HG02610 (cell line): ENCODE measurements at regions not wholly inside any gene's neighbourhood (a gene's known extent, or its start where the extent isn't known, plus 50 kb on each side); places are given as distances from the start of the nearest gene placed in this dataset.

Experiments
- ATAC-seq: cut with Tn5 transposase; IDR thresholded peaks from one replicate; pipeline ENCODE4 v1.9.1; 2021; ENCODE audit warnings: mild to moderate bottlenecking, moderate library complexity; ENCODE audit not compliant: unreplicated experiment

DNA sequence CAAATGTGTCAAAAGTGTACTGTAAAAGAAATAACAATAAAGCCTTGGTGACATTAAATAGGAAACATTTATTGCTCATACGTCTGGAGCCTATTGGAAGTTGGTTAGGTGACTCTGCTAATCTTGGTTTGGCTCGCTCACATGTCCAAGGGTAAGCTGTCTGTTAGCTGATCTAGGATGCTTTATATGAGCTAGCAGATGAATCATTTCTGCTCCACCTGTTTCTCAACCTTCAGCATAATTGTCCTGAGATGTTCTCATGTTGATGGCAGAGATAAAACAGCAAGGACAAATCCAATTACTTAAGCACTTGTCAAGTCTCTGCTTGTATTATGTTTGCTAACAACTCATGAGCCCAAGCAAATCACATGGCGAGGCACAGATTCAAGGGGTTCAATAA, 56.0 kb upstream of the CD53 start:
- no peak for ATAC-seq

DNA sequence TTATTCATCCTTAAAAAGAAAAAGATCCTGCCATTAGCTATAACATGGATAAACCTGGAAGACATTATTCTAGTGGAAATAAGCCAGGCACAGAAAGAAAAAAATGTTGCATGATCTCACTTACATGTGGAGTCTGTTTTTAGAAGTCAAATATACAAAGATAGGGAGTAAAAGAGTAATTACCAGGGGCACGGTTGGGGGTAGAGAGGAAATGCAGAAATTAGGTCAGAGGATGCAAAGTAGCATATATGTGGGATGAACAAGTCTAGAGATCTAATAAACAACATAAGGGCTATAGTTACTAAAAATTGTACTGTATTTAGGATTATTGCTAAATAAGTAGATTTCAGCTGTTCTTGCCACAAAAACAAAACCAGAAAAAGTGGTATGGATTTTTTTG, 61.4 kb upstream of the CD53 start:
- no peak for ATAC-seq

DNA sequence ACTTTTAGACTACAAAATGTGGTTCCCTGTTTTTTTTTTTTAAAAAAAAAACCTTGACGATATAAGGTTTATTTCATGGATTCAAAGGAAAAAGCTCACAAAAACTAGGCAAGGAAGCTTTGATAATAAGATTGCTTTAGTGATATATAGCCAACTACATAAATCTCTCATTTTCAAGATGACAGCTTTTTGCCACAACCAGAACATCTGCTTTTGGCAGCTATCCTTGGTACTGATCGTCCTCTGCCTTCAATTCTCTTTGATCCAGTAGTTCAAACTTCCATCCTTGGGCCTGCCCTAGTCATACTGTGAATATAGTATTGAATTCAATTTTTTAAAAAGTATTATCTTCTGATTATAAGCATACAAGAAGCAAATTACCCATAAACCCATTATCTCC, 72.9 kb upstream of the CD53 start:
- ATAC-seq, result no peak

DNA sequence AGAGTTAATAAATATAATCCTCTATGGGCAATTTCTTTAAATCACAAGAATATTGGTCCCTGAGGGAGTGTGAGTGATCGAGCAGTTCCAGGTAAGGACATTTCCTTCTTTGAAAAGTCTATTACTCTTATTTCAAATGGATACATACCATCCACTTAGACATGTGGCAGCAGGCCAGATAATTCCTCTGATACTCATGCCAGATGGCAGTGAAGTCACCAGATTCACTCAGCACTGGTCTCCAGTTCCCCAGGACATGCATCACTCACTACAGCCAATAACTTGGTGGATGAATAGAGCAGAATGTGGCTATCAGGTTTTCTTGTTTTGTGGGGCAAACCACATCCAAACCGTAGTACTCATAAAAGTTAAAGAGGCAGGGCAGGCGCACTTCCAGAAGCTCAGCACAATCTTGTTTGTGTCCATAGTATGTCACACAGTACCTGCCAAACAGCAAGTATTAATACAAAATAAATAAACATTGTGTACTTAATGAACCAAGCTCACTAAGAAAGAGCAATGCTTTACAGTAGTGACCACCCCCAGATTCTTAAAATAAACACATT, 74.2 kb upstream of the CD53 start:
- no peak for ATAC-seq

DNA sequence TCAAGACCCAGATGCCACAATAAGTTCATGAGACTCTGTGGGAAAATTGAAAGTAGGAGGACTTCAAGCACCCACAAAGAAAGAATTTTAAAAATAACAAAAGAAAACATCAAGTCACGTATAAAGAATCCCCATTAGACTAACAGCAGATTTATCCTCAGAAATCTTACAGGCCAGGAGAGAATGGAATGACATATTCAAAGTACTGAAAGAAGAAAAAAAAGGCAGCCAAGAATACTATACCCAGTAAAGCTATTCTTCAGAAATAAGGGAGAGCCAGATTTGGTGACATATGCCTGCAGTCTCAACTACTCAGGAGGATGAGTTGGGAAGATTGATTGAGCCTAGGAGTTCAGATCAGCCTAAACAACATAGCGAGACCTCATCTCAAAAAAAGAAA, 84.3 kb upstream of the CD53 start:
- no peak for ATAC-seq

DNA sequence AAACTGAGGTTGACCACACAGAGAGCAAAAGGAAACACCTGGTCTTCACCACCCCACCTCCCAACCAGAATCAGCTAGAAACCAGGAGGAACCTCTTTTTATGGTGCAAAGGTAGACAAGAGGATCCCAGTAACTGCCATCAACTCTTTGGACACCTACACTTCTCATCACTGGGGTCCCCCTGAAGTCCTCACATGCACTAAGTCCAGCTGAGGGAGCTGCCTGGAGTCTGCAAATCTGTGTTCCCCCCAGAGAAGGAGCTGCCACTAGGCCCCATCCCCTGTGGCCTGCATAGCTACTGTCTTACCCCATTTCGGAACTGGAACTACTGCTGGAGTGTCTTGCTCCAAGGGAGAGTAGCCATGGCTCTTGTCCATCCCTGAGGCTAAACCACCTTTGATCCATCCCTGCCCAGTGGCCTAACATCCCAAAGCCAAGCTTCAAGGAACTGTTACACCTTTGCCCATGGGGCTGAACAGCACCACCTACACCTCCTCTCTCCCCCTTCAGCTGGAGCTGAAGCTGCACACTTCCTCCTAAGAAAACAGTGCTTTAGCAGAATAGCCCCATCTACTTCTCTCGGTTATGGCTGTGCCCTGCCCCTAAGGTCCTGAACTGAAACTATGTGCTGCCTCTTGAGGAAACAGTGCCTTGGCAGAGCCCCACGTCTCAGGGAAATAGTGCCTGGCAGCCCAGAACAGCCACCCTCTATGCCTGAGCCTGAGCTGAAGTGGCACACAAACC, 85.4 kb upstream of the CD53 start:
- peak; percentile 71 for ATAC-seq

DNA sequence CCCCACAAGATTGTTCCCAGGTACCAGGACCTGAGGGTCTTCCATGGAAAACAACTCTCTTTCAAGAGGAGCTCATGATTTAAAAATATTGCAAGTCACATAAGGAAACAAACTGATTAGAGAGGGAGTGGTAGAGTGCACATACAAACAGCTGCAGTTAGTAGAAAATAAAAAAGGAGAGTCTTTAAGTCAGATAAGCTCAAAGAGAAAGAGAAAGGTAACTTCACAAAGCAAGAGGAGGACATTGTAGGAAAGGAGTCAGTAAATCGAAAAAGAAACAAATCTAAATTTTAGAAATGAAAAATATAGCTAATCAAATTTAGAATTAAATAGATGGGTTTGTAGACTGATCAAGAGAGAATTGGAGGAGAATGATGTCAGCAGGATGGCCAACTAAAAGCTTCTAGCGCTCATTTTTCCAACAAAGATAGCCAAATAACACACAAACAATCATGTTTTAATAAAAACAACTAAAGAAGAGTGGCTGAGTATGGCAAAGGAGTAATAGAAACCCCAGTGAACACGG, 86.1 kb upstream of the CD53 start:
- no peak for ATAC-seq

DNA sequence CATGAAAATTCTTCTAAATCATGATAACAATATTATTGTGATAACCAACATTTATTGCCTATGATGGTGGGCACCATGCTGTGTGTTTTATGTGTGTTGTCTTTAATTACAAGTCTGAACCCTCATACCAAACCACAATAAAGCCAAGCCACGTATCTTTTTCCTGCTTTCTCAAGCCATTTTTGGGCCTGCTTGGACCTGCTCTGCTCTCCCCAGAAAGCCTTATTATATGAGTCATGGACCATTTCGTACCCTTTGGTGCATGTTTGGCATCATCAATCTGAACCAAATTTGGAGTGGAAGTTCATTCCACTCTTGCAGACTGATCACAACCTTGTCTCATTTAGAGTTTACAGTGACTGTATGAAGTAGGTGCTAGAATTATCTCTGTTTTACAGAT, 87.3 kb upstream of the CD53 start:
- ATAC-seq, result no peak

DNA sequence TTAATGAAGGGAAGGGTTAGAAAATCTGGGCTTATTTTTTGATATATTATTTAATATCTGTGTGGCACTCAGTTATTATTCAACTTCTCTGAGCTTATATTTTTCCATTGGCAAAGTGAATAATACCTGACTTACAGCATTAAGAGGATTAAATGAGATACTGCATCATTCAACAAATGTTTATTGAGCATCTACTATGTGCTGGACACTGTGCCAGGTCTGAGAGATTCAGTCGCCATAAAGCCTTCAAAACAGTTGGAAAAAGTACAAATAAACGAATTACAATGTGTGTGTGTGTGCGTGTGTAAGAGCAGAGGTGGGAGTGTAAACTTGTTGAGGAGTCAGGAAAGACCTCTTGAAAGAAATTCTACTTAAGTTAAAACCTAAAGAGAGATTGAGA, 87.9 kb upstream of the CD53 start:
- no peak for ATAC-seq

DNA sequence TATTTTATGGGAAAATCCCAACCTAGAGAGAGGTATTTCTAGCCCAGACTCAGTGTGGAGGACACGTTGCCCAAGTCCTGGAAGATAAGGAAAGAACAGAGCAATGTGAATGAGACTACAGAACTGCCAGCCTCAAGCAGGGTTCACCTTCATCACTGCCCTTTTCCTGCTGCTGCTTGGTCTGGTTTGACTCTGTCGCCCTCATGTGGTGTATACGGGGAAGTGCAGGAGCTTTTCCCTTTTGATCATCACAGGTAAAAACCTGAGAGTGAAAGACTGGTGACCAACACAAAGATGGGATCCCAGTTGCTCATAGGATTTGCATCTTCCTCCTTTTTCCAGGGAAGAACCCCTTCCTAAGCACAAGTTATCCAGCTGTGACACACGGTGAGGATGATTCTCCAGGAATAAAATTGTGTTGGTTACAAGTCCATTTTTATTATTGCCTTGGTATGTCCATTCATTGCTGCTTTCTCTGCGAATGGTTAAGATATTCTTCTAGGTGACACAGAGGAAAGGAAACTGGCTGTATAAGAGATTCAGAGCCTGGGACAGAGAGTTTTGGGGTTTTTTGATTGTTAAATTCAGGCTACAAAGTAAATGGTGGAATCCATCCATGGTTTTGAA, 89.5 kb upstream of the CD53 start:
- no peak for ATAC-seq

DNA sequence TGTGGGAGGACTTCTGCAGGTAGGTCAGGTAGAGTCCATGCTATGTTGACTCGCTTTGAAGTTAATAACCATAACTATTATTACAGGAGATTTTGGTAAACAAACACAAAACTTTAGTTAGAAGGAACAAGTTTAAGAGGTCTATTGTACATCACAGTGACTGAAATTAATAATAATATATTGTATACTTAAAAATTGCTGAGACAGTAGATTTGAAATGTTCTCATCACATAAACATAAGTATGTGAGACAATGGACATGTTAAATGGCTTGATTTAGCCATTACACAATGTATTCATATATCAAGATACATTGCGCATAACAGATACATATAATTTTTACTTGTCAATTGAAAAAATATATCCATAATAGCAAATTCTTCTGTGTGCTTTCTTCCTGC, 91.4 kb upstream of the CD53 start:
- ATAC-seq, result no peak

DNA sequence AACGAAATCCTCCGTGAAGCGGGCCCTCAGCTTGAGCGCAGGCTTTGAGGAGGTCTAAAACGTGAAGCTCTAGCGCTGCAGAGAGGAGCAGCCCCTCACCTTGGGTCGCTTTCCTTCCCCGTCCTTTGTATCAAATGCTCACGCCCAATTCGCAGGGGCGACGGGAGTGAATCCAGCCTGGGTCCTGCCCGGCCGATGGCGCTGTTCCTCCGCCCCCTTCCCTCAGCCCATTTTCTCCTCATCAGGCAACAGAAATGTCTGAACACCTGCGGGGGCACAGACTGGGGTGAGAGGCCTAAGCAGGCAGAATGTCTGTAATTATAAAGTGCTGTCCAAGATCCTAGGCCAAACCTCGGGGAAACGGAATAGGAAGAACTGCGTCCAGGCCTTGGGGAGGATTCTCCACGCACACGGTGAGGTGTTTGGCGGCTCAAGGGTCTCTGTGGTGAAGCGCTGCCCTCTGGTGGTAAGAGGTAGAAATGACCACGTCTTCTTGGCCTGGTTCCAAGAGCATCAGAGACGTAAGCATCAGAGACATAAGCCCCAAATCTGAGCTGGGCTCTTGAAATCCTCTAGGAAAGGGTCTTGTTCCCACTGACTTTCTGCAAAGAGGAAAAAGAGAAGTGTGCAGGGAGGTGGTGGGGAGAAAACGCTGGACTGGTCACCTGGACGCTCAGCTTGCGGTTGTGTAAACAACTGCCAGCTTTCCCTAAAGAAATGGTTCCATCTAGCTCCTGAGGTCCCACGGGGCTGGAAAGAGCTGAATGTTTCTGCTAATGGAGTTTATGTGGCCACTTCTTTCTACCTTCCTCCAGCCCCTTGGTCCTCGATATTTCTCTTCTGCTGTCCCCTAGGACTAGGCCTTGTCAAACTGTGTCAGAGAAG, 92.1 kb upstream of the CD53 start:
- no peak for ATAC-seq

DNA sequence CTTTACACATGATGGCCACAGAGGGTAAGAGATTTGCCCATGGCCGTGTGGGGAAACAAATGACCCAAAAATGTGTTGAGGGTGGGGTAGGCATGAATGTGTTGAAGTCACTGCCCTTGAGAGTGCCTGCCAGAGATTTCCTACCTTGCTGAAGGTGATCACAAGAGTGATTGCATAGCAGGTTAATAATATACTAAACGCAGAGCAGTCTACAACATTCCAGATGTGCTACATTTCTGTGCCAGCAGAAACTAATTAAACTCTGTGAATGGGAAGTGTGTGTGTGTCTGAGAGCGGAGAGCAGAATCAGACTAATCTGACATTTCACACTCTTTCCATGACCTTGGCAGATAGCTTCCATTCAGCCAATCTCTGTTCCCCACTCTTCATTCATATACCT, 93.3 kb upstream of the CD53 start:
- no peak for ATAC-seq

DNA sequence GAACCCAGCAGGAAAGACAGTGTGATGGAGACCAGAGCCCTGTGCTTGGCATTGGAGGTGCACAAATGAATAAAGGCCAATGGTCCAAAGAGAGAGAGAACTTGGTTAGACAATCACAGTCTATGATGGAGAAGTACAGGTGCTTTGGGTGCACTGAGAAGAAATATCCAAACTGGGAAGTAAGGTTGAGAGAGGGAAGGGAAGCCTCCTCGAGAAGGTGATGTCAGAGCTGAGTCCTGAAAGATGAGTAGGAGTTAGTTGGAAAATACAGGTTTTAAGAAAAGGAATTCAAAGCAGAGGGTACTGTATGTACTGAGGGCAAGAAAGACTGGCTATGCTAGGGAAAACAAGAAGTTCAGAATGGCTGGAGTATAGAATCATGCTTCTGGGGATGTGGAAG, 94.1 kb upstream of the CD53 start:
- ATAC-seq, result no peak

DNA sequence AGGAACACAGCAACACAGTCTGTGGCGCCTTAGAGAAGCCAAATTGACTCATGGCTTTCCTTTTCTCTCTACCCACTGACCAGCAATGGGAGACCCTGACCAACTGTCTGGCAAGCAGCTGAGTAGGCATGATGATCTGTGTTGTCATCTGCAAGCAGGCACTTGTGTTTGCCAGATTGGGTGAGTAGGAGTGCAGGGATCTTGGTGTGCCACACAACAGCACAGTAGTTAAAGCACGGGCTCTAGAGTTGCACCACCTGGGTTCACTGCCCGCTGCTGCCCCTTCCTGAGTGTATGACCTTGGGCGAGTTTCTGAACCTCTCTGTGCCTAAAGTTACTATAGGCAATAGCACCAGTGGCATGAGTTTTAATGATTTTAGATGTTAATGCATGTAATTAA, 95.7 kb upstream of the CD53 start:
- no peak for ATAC-seq

DNA sequence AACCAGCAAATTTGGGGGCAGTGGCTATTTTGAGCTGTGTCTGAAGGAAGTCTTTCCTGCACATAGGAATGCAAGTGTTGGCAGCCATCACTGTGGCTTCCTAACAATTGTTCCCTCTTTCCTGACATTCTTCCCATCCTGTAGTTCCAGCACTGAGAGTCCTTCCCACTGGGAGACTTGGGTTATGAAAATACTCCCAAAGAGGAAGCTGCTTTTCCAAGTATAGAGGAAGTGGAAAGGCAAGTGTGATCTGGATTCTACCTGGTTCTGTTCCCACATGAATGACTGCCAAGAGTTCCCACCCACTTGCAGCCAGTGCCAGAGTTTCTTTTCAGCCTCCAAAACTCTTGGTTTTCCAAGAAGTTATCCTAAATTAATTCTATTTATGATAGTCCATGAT, 98.5 kb upstream of the CD53 start:
- ATAC-seq, result no peak

DNA sequence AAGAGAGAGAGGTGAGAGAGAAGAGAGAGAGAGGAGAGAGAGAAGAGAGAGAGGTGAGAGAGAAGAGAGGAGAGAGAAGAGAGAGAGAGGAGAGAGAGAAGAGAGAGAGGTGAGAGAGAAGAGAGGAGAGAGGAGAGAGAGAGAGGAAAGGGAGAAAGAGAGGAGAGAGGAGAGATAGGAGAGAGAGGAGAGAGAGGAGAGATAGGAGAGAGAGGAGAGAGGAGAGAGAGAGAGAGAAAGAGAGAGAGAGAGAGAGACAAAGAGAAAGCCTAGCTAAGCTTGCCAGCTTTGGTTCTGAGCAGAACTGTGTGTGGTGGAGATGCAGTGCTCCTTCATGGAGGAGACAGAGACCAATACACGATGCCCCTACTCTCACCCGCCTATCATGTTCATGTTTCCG, 99.1 kb upstream of the KCNA3 start:
- ATAC-seq, result no peak

DNA sequence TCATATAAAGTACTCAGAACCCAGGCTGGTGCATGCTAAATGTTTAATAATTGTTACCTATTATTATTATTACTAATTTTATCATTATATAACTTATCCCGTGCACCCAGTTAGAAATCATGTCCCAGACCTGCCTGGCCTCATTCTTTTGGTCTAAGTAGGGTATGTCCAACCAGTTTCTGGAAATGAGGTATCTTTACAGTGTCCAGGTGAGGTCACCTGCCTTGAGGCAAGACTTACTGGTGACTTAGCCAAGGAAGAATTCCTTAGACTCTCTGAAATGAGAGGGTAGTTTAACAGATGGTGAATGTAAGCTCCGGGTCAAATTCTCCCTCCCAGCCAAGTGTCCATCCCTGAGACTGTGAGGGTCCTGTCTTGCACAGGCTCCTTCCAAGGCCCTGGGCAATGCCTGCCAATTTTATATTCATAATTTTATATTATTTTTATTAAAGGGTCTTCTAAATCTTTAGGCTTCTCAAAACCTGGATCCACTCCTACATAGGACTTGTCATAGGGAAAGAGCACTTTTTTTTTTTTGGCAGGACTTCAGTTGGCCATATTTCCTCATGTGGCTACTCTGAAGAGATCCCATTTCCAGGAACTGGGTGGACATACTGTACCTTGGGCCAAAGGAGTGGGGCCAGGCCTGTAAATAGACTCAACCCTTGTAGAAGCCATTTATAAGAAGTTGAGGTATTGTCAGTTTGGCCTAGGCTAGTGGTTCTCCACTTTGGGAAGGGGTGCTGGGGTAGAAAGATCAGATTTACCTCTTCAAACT, 96.7 kb upstream of the KCNA3 start:
- no peak for ATAC-seq

DNA sequence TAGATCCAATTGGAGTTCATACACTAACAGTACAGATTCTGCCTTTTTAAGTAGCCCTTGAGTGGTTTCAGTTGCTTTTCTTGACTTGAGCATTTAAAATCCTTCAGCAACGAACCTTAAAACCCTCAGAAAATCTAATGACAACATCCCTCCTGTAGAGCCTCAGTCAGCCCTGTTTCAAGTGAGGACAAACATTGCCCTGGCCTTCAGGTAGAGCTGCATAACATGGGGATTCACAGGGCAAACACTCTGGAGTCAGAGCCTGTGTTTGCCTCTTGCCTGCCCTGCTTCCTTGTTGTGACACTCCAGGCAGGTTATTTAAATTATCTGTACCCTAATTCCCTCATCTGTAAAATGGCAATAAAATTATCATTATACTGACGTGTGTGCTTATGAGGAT, 96.1 kb upstream of the KCNA3 start:
- ATAC-seq, result no peak

DNA sequence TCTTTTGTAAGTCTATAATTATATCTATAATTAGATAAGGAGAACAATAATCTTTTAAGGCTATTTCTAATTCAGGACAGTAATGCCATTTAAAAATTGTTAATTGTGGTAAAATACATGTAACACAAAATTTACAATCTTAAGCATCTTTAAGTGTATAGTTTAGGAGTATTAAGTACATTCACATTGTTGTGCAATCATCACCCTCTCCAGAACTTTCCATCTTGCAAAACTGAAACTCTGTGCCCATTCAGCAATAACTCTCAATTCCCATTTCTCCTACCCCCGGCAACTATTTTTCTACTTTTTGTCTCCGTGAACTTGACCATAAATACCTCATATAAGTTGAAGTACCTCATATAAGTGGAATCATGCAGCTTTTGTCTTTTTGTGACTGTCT, 93.9 kb upstream of the KCNA3 start:
- ATAC-seq, result no peak

DNA sequence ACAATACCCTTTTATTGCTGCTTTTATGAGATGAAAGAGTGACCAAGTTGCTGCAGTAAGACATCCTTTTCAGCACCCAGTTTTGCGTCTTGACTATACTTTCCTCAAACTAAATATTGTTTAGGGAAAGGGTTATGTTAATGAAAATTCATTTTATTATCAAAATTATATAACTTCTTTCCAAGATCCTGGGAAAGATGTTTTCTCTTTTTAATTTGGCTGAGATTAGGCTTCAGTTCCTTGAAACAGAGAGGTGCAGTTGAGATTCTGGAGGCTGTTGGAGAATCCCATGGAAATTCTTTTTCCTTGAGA, 91.6 kb upstream of the KCNA3 start:
- ATAC-seq, result no peak
